K562 (cell line): ENCODE measurements at regions not wholly inside any gene's neighbourhood (a gene's known extent, or its start where the extent isn't known, plus 50 kb on each side); places are given as distances from the start of the nearest gene placed in this dataset.

Source experiments
- ATAC-seq: fragments of 200-7000 bp; cut with Tn5 transposase; 3 replicates; pipeline ENCODE4 v1.9.1; 2020; ENCODE audit warnings: moderate library complexity
- BruUV-seq: library from RNA; stranded (reverse); fragments of 400-500 nt; replicated peaks from 2 replicates; lab custom pipeline; 2021; lab: Mats Ljungman, UMichigan
- CTCF ChIA-PET: fragments of 300-600 bp; formaldehyde crosslinking; extraction: SDS; loops from one replicate; lab custom pipeline; 2021; ENCODE audit warnings: low intra/inter-chr PET ratio; lab: Yijun Ruan, JAX
- POLR2A ChIA-PET: fragments of 300-600, 350-650 bp; sonication (Branson Sonifier 250); formaldehyde crosslinking; extraction: SDS; loops from one replicate; lab custom pipeline; 2021; ENCODE audit warnings: antibody characterized with exemption, inconsistent platforms; lab: Yijun Ruan, JAX
- DNase-seq, 4 experiments: peaks; one replicate each; pipeline versions ENCODE4 v3.0.0 to v3.0.0-alpha.2; 2011 to 2018; ENCODE audit warnings: low spot score in 3 of 4, mixed read lengths in 3 of 4; ENCODE audit errors: extremely low read depth in 1 of 4
- FAIRE-seq: peaks from 2 replicates; lab custom pipeline; 2011; peaks lifted over from hg19 to GRCh38; lab: Jason Lieb, UNC
- H2AFZ ChIP-seq: 2 replicates; pipeline ENCODE4 v1.6.0; 2011; ENCODE audit warnings: low read depth, low read length, control low read depth, inconsistent platforms
- H3K27ac ChIP-seq: fragments of 200-600 bp; 3 replicates; pipeline ENCODE4 v1.8.0; 2011; ENCODE audit warnings: low read depth, mild to moderate bottlenecking, control low read depth, inconsistent platforms, low read length, moderate library complexity, mixed read lengths; ENCODE audit errors: extremely low read depth
- H3K27me3 ChIP-seq, 2 experiments: fragments of 300-600 bp in 1 of 2; 2 replicates in 1 of 2; 3 replicates in 1 of 2; pipeline versions ENCODE4 v1.6.0 to v1.8.0; 2011; ENCODE audit warnings: inconsistent platforms in 2 of 2, low read length in 2 of 2, mild to moderate bottlenecking in 1 of 2, mixed read lengths in 1 of 2, moderate library complexity in 1 of 2; ENCODE audit not compliant: control insufficient read depth in 2 of 2, insufficient read depth in 2 of 2
- H3K36me3 ChIP-seq: fragments of 300-600 bp; 3 replicates; pipeline ENCODE4 v1.8.0; 2011; ENCODE audit warnings: mild to moderate bottlenecking, low read length, inconsistent platforms; ENCODE audit not compliant: control insufficient read depth, insufficient read depth
- H3K4me1 ChIP-seq, 2 experiments: fragments of 200-600 bp in 1 of 2; replicated peaks in 1 of 2; 2 replicates in 1 of 2; 3 replicates in 1 of 2; pipeline versions ENCODE4 v1.5.1 to v1.8.0; 2011; ENCODE audit warnings: inconsistent platforms in 2 of 2, low read length in 2 of 2, mild to moderate bottlenecking in 1 of 2, mixed read lengths in 1 of 2, moderate library complexity in 1 of 2; ENCODE audit not compliant: control insufficient read depth in 2 of 2, insufficient read depth in 2 of 2
- H3K4me2 ChIP-seq: 2 replicates; pipeline ENCODE4 v1.6.1; 2011; ENCODE audit warnings: low read length, control low read depth, inconsistent platforms, mixed read lengths; ENCODE audit not compliant: insufficient read depth
- H3K4me3 ChIP-seq: fragments of 200-600 bp; sonication (generic), shearing (Covaris generic); 2 replicates; pipeline ENCODE4 v1.5.1; 2016; ENCODE audit warnings: control low read depth, inconsistent platforms
- H3K79me2 ChIP-seq: fragments of 200-600 bp; 3 replicates; pipeline ENCODE4 v1.8.0; 2011; ENCODE audit warnings: low read length, inconsistent platforms; ENCODE audit not compliant: control insufficient read depth, insufficient read depth
- H3K9ac ChIP-seq, 2 experiments: 2 replicates each; pipeline versions ENCODE4 v1.6.0 to v1.6.1; 2011; ENCODE audit warnings: low read depth in 2 of 2, low read length in 2 of 2, control low read depth in 1 of 2, inconsistent platforms in 1 of 2, mild to moderate bottlenecking in 1 of 2, mixed read lengths in 1 of 2; ENCODE audit not compliant: insufficient read depth in 1 of 2
- H3K9me1 ChIP-seq: one replicate; pipeline ENCODE4 v1.6.0; 2011; ENCODE audit warnings: inconsistent platforms, mild to moderate bottlenecking, low read length, moderate library complexity; ENCODE audit not compliant: control insufficient read depth, insufficient read depth
- H3K9me3 ChIP-seq: replicated peaks from 2 replicates; pipeline ENCODE4 v1.5.1; 2011; ENCODE audit warnings: low read depth, low read length, inconsistent platforms; ENCODE audit not compliant: control insufficient read depth, insufficient read depth
- H4K20me1 ChIP-seq: replicated peaks from 2 replicates; pipeline ENCODE4 v1.6.1; 2011; ENCODE audit warnings: low read length, inconsistent platforms, mixed read lengths; ENCODE audit not compliant: control insufficient read depth, insufficient read depth
- BACH1 ChIP-seq: fragments of 200-800 bp; sonication (Bioruptor generic); IDR thresholded peaks from 2 replicates; pipeline ENCODE4 v1.6.1; 2016; ENCODE audit warnings: missing genetic modification characterization, missing compliant biosample characterization
- BDP1 ChIP-seq: IDR thresholded peaks from 3 replicates; pipeline ENCODE4 v1.6.1; 2011; ENCODE audit not compliant: insufficient read length, insufficient read depth
- CBFB ChIP-seq: sonication (generic); formaldehyde crosslinking; IDR thresholded peaks from 2 replicates; pipeline ENCODE4 v1.4.0; 2020; ENCODE audit warnings: mild to moderate bottlenecking, missing genetic modification reagents
- CBX3 ChIP-seq, 2 experiments: IDR thresholded peaks; 1 replicate in 1 of 2; 2 replicates in 1 of 2; pipeline ENCODE4 v1.6.1; 2012; ENCODE audit warnings: inconsistent platforms in 2 of 2, low read length in 2 of 2, borderline replicate concordance in 1 of 2, control low read depth in 1 of 2
- NFE2 ChIP-seq: IDR thresholded peaks from 2 replicates; pipeline ENCODE4 v1.6.1; 2014; ENCODE audit warnings: antibody characterized with exemption, low read depth
- NR2C2 ChIP-seq, 2 experiments: fragments of 200-800 bp in 1 of 2; sonication (Bioruptor generic) in 1 of 2; sonication (generic) in 1 of 2; formaldehyde crosslinking in 1 of 2; IDR thresholded peaks; 2 replicates each; pipeline versions ENCODE4 v1.6.1 to v1.8.0; 2016 to 2022; ENCODE audit warnings: mild to moderate bottlenecking in 1 of 2, missing compliant biosample characterization in 1 of 2, missing genetic modification characterization in 1 of 2, missing genetic modification reagents in 1 of 2
- POLR2H ChIP-seq: IDR thresholded peaks from 2 replicates; pipeline ENCODE4 v1.6.1; 2016; ENCODE audit warnings: missing genetic modification characterization, low read depth, mild to moderate bottlenecking, control low read depth, missing compliant biosample characterization, moderate library complexity
- RBFOX2 ChIP-seq: fragments of 200-400 bp; formaldehyde crosslinking; IDR thresholded peaks from 2 replicates; pipeline ENCODE4 v1.6.1; 2017; ENCODE audit warnings: low read depth, mild to moderate bottlenecking, low read length, moderate library complexity
- WGBS: fragments of 100-300 bp; shearing (Covaris generic); methylation state at CpG from one replicate; pipeline ENCODE4 v1.1.6; 2016; ENCODE audit warnings: low coverage, mixed read lengths; ENCODE audit not compliant: insufficient coverage; ENCODE audit errors: missing lambda C conversion rate; 5-methylcytosine and 5-hydroxymethylcytosine counted together
- in situ Hi-C: fragments of 300-500 bp; cut with MboI; formaldehyde crosslinking; loops from 4 replicates; pipeline ENCODE4 v1.15.0; 2018; ENCODE audit warnings: inconsistent platforms, mixed read lengths
- intact Hi-C: fragments of 100-400 bp; cut with micrococcal nuclease; formaldehyde crosslinking; loops from 2 replicates; pipeline ENCODE4 v1.14.2; 2022
- TF ChIP-seq, protein P1 (sequence below): sonication (generic); formaldehyde crosslinking; IDR thresholded peaks from 2 replicates; pipeline ENCODE4 v1.8.1; 2022; ENCODE audit warnings: missing genetic modification reagents
- TF ChIP-seq, protein P2 (sequence below), 2 experiments: fragments of 200-800 bp in 1 of 2; sonication (Bioruptor generic) in 1 of 2; sonication (generic) in 1 of 2; formaldehyde crosslinking in 1 of 2; IDR thresholded peaks in 1 of 2; conservative IDR thresholded peaks in 1 of 2; 2 replicates each; pipeline versions ENCODE4 v1.5.0 to v1.6.1; 2016 to 2020; ENCODE audit warnings: missing compliant biosample characterization in 1 of 2, missing genetic modification characterization in 1 of 2, missing genetic modification reagents in 1 of 2

DNA sequence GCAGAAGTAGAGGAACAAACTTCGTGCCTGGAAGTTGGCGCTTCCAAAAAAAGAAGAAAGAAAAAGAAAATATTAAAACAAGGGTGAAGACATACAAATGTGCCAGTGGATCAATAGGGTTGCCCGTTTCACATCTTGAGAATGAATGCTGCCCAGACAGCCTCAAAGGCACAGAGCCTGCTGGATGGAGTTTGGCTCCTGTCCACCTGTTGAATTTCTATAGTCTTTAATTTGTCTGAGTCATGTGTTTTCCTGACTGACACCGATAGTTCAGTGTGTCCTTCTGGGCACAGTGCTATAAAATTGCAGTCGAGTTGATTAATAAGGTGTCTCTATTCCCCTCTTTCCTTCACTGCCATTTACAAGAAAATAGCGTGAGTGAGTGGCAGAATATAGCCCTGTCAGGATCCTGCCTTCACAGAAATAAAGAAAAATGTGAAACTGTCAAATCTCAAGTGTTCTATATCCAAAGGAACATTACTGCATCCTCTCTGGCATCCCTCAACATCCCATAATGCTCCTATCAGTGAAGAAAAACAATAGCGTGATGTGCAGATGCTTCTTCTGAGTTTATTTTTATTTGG is 471.3 kb upstream of the AUTS2 start:
- BruUV-seq = no TSS peak
- H3K4me2 ChIP-seq = no peak overlapping the region
- POLR2A ChIA-PET = interaction anchor here (0.6 kb wide), 1 partner anchor 302 kb away, joined by 3 read pairs; no protein-coding TSS in a partner anchor
- intact Hi-C loops = no loop called here
- WGBS = 2% methylated on average over 7 of the region's 7 CpGs
- no peak for ATAC-seq
- no peaks in the 10 kb centered on the region for H3K4me1 ChIP-seq
- in situ Hi-C loops = no loop called here
- no peak overlapping the region for H3K9ac ChIP-seq
- TF ChIP-seq NFE2 (no peak), POLR2H (no peak), BACH1 (tag) (no peak), CBX3 (IDR thresholded peaks at IDR 0.05; ENCODE audit: borderline replicate concordance in 1 of 2, low read length in 2 of 2) (no peak), RBFOX2 (no peak), BDP1 (no peak), CBFB (CRISPR knock-in tag) (no peak), NR2C2 (CRISPR knock-in tag; IDR thresholded peaks at IDR 0.05) (no peak), NR2C2 (tag; IDR thresholded peaks at IDR 0.05) (no peak)
- TF ChIP-seq, protein P1, sequence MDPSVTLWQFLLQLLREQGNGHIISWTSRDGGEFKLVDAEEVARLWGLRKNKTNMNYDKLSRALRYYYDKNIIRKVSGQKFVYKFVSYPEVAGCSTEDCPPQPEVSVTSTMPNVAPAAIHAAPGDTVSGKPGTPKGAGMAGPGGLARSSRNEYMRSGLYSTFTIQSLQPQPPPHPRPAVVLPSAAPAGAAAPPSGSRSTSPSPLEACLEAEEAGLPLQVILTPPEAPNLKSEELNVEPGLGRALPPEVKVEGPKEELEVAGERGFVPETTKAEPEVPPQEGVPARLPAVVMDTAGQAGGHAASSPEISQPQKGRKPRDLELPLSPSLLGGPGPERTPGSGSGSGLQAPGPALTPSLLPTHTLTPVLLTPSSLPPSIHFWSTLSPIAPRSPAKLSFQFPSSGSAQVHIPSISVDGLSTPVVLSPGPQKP = no peak
- TF ChIP-seq, protein P2, sequence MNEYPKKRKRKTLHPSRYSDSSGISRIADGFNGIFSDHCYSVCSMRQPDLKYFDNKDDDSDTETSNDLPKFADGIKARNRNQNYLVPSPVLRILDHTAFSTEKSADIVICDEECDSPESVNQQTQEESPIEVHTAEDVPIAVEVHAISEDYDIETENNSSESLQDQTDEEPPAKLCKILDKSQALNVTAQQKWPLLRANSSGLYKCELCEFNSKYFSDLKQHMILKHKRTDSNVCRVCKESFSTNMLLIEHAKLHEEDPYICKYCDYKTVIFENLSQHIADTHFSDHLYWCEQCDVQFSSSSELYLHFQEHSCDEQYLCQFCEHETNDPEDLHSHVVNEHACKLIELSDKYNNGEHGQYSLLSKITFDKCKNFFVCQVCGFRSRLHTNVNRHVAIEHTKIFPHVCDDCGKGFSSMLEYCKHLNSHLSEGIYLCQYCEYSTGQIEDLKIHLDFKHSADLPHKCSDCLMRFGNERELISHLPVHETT (CRISPR knock-in tag; conservative IDR thresholded peaks at IDR 0.05 in 1 of 2, IDR thresholded peaks at IDR 0.05 in 1 of 2) = no peak
- no peak for DNase-seq
- H3K27me3 ChIP-seq = peaks cover 0 to 6% of the 10 kb centered on the region in 2 experiments; a peak in 1 of 5 replicates
- no peaks in the 10 kb centered on the region for H3K36me3 ChIP-seq
- H3K79me2 ChIP-seq = no peaks in the 10 kb centered on the region
- no peak for FAIRE-seq
- H2AFZ ChIP-seq = no peak overlapping the region
- no peak overlapping the region for H3K4me3 ChIP-seq
- CTCF ChIA-PET = no interaction called here
- no peaks in the 10 kb centered on the region for H3K9me3 ChIP-seq
- H3K9me1 ChIP-seq = no peaks in the 10 kb centered on the region
- H3K27ac ChIP-seq = no peak overlapping the region
- H4K20me1 ChIP-seq = no peaks in the 10 kb centered on the region
